ENCODE measurements at regions not wholly inside any gene's neighbourhood (a gene's known extent, or its start where the extent isn't known, plus 50 kb on each side); places are given as distances from the start of the nearest gene placed in this dataset.

- H3K4me3 ChIP-seq (replicated peaks; ENCODE audit: insufficient read depth, low read length) = no peak overlapping the region
- DNase-seq (ENCODE audit: low read depth in 1 of 2, low spot score in 1 of 2) = no peak
- H3K27ac ChIP-seq (replicated peaks) = no peak overlapping the region
- TF ChIP-seq REST (IDR thresholded peaks at IDR 0.05; ENCODE audit: insufficient replicate concordance, low read depth) (no peak), GABPA (IDR thresholded peaks at IDR 0.05; ENCODE audit: low read depth) (no peak), CTCF (IDR thresholded peaks at IDR 0.05; ENCODE audit: insufficient read depth, low read length) (no peak), SPI1 (IDR thresholded peaks at IDR 0.05; ENCODE audit: borderline replicate concordance, low read depth) (no peak), POLR2AphosphoS5 (IDR thresholded peaks at IDR 0.05; ENCODE audit: low read depth) (no peak)
- H3K27me3 ChIP-seq (ENCODE audit: insufficient read depth, poor library complexity, severe bottlenecking) = no peaks in the 10 kb centered on the region
Observed at GRCh38 chr5:97580746-97581145, 397.7 kb upstream of the RIOK2 start.

GRCh38 chr5:97591781-97592180 lies 408.7 kb upstream of the RIOK2 start:
- no peak for TF ChIP-seq POLR2AphosphoS5 (IDR thresholded peaks at IDR 0.05; ENCODE audit: low read depth)
- TF ChIP-seq GABPA (IDR thresholded peaks at IDR 0.05; ENCODE audit: low read depth) = no peak
- no peak for TF ChIP-seq SPI1 (IDR thresholded peaks at IDR 0.05; ENCODE audit: borderline replicate concordance, low read depth)
- no peak for TF ChIP-seq CTCF (IDR thresholded peaks at IDR 0.05; ENCODE audit: insufficient read depth, low read length)
- no peak for TF ChIP-seq REST (IDR thresholded peaks at IDR 0.05; ENCODE audit: insufficient replicate concordance, low read depth)
- Histone ChIP-seq H3K27me3 (ENCODE audit: insufficient read depth, poor library complexity, severe bottlenecking) (no peaks in the 10 kb centered on the region), H3K27ac (replicated peaks) (no peak overlapping the region), H3K4me3 (replicated peaks; ENCODE audit: insufficient read depth, low read length) (no peak overlapping the region)
- no peak for DNase-seq (ENCODE audit: low read depth in 1 of 2, low spot score in 1 of 2)

- Histone ChIP-seq H3K4me3 (replicated peaks; ENCODE audit: insufficient read depth, low read length) (no peak overlapping the region), H3K27me3 (ENCODE audit: insufficient read depth, poor library complexity, severe bottlenecking) (no peaks in the 10 kb centered on the region), H3K27ac (replicated peaks) (no peak overlapping the region)
- no peak for TF ChIP-seq SPI1 (IDR thresholded peaks at IDR 0.05; ENCODE audit: borderline replicate concordance, low read depth)
- no peak for TF ChIP-seq REST (IDR thresholded peaks at IDR 0.05; ENCODE audit: insufficient replicate concordance, low read depth)
- no peak for TF ChIP-seq GABPA (IDR thresholded peaks at IDR 0.05; ENCODE audit: low read depth)
- DNase-seq (ENCODE audit: low read depth in 1 of 2, low spot score in 1 of 2) = no peak
Observed at GRCh38 chr5:97600486-97600885, 417.4 kb upstream of the RIOK2 start.

DNA sequence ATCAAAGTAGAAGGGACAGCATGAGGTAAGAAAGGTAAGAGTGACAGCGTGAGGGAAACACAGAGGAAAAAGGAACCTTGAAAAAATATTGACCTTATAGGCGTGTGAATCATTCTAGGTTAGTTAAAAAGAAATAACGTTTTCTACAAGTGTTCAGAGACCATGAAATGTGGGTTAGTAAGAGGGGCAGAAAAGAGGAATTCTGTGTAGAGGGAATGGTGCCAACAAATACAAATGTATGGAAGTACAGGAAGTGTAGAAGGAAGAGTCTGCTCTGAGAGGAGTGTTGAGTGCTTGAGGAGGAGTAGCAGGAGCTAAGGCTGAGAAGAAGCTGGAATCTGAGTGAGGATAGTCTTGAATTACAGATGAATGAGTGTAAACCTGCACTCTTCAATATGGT lies 418.6 kb upstream of the RIOK2 start:
- TF ChIP-seq CTCF (IDR thresholded peaks at IDR 0.05; ENCODE audit: insufficient read depth, low read length) (no peak), REST (IDR thresholded peaks at IDR 0.05; ENCODE audit: insufficient replicate concordance, low read depth) (no peak), SPI1 (IDR thresholded peaks at IDR 0.05; ENCODE audit: borderline replicate concordance, low read depth) (no peak), GABPA (IDR thresholded peaks at IDR 0.05; ENCODE audit: low read depth) (no peak), POLR2AphosphoS5 (IDR thresholded peaks at IDR 0.05; ENCODE audit: low read depth) (no peak)
- H3K4me3 ChIP-seq (replicated peaks; ENCODE audit: insufficient read depth, low read length) = no peak overlapping the region
- H3K27ac ChIP-seq (replicated peaks) = no peak overlapping the region
- no peak for DNase-seq (ENCODE audit: low read depth in 1 of 2, low spot score in 1 of 2)
- no peaks in the 10 kb centered on the region for H3K27me3 ChIP-seq (ENCODE audit: insufficient read depth, poor library complexity, severe bottlenecking)
